Liver (tissue), 8 donors: ENCODE measurements at regions not wholly inside any gene's neighbourhood (a gene's known extent, or its start where the extent isn't known, plus 50 kb on each side); places are given as distances from the start of the nearest gene placed in this dataset.

ENCODE experiments used
- DNase-seq: peaks from one replicate; pipeline ENCODE4 v3.0.0-alpha.2; 2017; ENCODE audit warnings: low spot score
- H3K27ac ChIP-seq, 2 donors: one replicate each; pipeline ENCODE4 v1.7.0; 2013; ENCODE audit warnings: inconsistent platforms in 2 of 2, low read length in 2 of 2, control low read depth in 1 of 2, low read depth in 1 of 2, mild to moderate bottlenecking in 1 of 2
- H3K27me3 ChIP-seq, 4 donors: one replicate each; pipeline versions ENCODE4 v1.6.1 to v1.7.0; 2013; ENCODE audit warnings: low read length in 3 of 4, inconsistent platforms in 1 of 4, mild to moderate bottlenecking in 1 of 4, moderate library complexity in 1 of 4; ENCODE audit not compliant: control insufficient read depth in 4 of 4, insufficient read depth in 4 of 4
- H3K36me3 ChIP-seq, 4 donors: one replicate each; pipeline versions ENCODE4 v1.6.1 to v1.7.0; 2013; ENCODE audit warnings: low read length in 3 of 4, mild to moderate bottlenecking in 3 of 4, low read depth in 1 of 4, moderate library complexity in 1 of 4; ENCODE audit not compliant: control insufficient read depth in 4 of 4, insufficient read depth in 3 of 4
- H3K4me1 ChIP-seq, 4 donors: one replicate each; pipeline versions ENCODE4 v1.6.1 to v1.7.0; 2013; ENCODE audit warnings: low read length in 3 of 4, mild to moderate bottlenecking in 3 of 4, moderate library complexity in 1 of 4; ENCODE audit not compliant: control insufficient read depth in 4 of 4, insufficient read depth in 4 of 4
- H3K4me3 ChIP-seq, 3 donors: one replicate each; pipeline versions ENCODE4 v1.6.1 to v1.7.0; 2013; ENCODE audit warnings: low read length in 3 of 3, control low read depth in 1 of 3, low read depth in 1 of 3, mild to moderate bottlenecking in 1 of 3
- H3K9ac ChIP-seq, 2 donors: one replicate each; pipeline ENCODE4 v1.7.0; 2013; ENCODE audit warnings: low read length in 2 of 2, mild to moderate bottlenecking in 2 of 2, moderate library complexity in 2 of 2, control low read depth in 1 of 2, low read depth in 1 of 2
- H3K9me3 ChIP-seq, 4 donors: one replicate each; pipeline versions ENCODE4 v1.6.1 to v1.7.0; 2013; ENCODE audit warnings: low read length in 3 of 4; ENCODE audit not compliant: control insufficient read depth in 4 of 4
- EGR1 ChIP-seq, 2 donors: IDR thresholded peaks; 2 replicates each; pipeline ENCODE4 v1.6.1; 2016 to 2018; ENCODE audit warnings: antibody characterized with exemption in 2 of 2, low read depth in 2 of 2
- FOXA2 ChIP-seq: IDR thresholded peaks from 2 replicates; pipeline ENCODE4 v1.6.1; 2016; ENCODE audit warnings: antibody characterized with exemption
- GABPA ChIP-seq, 2 donors: IDR thresholded peaks in 1 of 2; conservative IDR thresholded peaks in 1 of 2; 2 replicates each; pipeline ENCODE4 v1.6.1; 2016; ENCODE audit warnings: antibody characterized with exemption in 2 of 2, mild to moderate bottlenecking in 1 of 2, moderate library complexity in 1 of 2
- HNF4G ChIP-seq: IDR thresholded peaks from 2 replicates; pipeline ENCODE4 v1.6.1; 2016; ENCODE audit warnings: antibody characterized with exemption
- NR2F2 ChIP-seq: IDR thresholded peaks from 2 replicates; pipeline ENCODE4 v1.6.1; 2016; ENCODE audit warnings: antibody characterized with exemption
- RAD21 ChIP-seq, 2 donors: IDR thresholded peaks; 2 replicates each; pipeline ENCODE4 v1.6.1; 2016; ENCODE audit warnings: antibody characterized with exemption in 2 of 2, mild to moderate bottlenecking in 2 of 2
- RXRA ChIP-seq, 2 donors: IDR thresholded peaks; 2 replicates each; pipeline ENCODE4 v1.6.1; 2017 to 2018; ENCODE audit warnings: antibody characterized with exemption in 2 of 2, mild to moderate bottlenecking in 1 of 2
- SP1 ChIP-seq: IDR thresholded peaks from 2 replicates; pipeline ENCODE4 v1.6.1; 2018; ENCODE audit warnings: antibody characterized with exemption, mild to moderate bottlenecking
- TAF1 ChIP-seq: conservative IDR thresholded peaks from 2 replicates; pipeline ENCODE4 v1.6.1; 2016; ENCODE audit warnings: antibody characterized with exemption, mild to moderate bottlenecking
- YY1 ChIP-seq: IDR thresholded peaks from 2 replicates; pipeline ENCODE4 v1.6.1; 2016; ENCODE audit warnings: antibody characterized with exemption, mild to moderate bottlenecking
- WGBS: extraction: QIAGEN DNeasy Blood & Tissue Kit; methylation state at CpG from one replicate; pipeline ENCODE4 v1.1.7; 2013; 5-methylcytosine and 5-hydroxymethylcytosine counted together
- TF ChIP-seq, protein P1 (sequence below): fragments of 150-350 bp; IDR thresholded peaks from 2 replicates; pipeline ENCODE4 v1.5.1; 2017; ENCODE audit warnings: improper control_type of control experiment, low read depth, low read length; ENCODE audit not compliant: missing input control
- TF ChIP-seq, protein P2 (sequence below): IDR thresholded peaks from 2 replicates; pipeline ENCODE4 v1.6.1; 2016; ENCODE audit warnings: antibody characterized with exemption
- TF ChIP-seq, protein P3 (sequence below): IDR thresholded peaks from 2 replicates; pipeline ENCODE4 v1.6.1; 2016; ENCODE audit warnings: antibody characterized with exemption, mild to moderate bottlenecking
- TF ChIP-seq, protein P4 (sequence below): IDR thresholded peaks from 2 replicates; pipeline ENCODE4 v1.6.1; 2016; ENCODE audit warnings: antibody characterized with exemption
- donor health status: healthy.
- donor health status: healthy.
- donor health status: healthy.
- donor health status: healthy.
- donor health status: healthy.

DNA sequence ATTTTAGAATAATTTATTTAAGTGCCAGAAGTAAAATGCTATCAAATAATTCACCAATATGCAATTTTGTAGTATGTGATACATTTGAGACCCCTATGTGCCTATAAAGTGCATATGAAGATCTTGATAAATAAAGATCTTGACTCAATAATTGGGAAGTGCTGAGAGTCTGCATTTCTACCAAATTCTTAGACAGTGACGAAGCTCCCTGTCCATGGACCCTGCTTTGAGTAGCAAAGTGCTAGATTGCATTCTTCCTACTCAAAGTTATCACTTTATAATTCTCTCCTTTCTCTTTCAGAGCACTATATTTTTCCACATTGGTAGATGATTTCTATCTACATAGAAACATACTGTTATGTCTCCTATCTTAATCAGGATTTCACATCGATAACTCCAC is 1393.9 kb downstream of the ARAP2 start:
- 71% methylated on average over 2 of the region's 2 CpGs for WGBS
- no peak overlapping the region for H3K27ac ChIP-seq

DNA sequence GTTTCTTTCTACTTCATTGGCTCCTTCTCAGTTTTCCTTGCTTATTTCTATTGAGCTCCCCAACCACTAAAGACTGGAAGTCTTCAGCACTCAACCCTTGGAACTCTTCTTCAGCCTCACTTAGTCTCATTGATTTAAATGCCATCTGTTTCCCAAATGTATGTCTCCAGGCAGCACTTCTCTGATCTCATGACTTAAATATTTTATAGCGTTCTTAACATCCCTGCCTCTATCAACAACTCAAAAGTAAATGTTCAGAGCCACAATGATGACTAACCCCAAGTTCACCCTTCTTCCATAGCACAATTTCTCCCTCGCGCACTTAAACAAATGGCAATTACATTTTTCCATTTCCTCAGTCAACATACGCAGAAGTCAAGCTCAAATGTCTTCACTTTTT is 1393.3 kb downstream of the ARAP2 start:
- DNase-seq: no peak
- 79% methylated on average over 4 of the region's 4 CpGs for WGBS
- no peak for TF ChIP-seq GABPA (IDR thresholded peaks at IDR 0.05 in 1 of 2, conservative IDR thresholded peaks at IDR 0.05 in 1 of 2)
- no peak for TF ChIP-seq TAF1
- TF ChIP-seq RAD21 (IDR thresholded peaks at IDR 0.05): no peak
- TF ChIP-seq, protein P1, sequence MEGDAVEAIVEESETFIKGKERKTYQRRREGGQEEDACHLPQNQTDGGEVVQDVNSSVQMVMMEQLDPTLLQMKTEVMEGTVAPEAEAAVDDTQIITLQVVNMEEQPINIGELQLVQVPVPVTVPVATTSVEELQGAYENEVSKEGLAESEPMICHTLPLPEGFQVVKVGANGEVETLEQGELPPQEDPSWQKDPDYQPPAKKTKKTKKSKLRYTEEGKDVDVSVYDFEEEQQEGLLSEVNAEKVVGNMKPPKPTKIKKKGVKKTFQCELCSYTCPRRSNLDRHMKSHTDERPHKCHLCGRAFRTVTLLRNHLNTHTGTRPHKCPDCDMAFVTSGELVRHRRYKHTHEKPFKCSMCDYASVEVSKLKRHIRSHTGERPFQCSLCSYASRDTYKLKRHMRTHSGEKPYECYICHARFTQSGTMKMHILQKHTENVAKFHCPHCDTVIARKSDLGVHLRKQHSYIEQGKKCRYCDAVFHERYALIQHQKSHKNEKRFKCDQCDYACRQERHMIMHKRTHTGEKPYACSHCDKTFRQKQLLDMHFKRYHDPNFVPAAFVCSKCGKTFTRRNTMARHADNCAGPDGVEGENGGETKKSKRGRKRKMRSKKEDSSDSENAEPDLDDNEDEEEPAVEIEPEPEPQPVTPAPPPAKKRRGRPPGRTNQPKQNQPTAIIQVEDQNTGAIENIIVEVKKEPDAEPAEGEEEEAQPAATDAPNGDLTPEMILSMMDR: no peak
- TF ChIP-seq, protein P2, sequence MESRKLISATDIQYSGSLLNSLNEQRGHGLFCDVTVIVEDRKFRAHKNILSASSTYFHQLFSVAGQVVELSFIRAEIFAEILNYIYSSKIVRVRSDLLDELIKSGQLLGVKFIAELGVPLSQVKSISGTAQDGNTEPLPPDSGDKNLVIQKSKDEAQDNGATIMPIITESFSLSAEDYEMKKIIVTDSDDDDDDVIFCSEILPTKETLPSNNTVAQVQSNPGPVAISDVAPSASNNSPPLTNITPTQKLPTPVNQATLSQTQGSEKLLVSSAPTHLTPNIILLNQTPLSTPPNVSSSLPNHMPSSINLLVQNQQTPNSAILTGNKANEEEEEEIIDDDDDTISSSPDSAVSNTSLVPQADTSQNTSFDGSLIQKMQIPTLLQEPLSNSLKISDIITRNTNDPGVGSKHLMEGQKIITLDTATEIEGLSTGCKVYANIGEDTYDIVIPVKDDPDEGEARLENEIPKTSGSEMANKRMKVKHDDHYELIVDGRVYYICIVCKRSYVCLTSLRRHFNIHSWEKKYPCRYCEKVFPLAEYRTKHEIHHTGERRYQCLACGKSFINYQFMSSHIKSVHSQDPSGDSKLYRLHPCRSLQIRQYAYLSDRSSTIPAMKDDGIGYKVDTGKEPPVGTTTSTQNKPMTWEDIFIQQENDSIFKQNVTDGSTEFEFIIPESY: no peak
- no peak for TF ChIP-seq RXRA (IDR thresholded peaks at IDR 0.05)
- no peak for TF ChIP-seq SP1
- no peak for TF ChIP-seq NR2F2
- TF ChIP-seq, protein P3, sequence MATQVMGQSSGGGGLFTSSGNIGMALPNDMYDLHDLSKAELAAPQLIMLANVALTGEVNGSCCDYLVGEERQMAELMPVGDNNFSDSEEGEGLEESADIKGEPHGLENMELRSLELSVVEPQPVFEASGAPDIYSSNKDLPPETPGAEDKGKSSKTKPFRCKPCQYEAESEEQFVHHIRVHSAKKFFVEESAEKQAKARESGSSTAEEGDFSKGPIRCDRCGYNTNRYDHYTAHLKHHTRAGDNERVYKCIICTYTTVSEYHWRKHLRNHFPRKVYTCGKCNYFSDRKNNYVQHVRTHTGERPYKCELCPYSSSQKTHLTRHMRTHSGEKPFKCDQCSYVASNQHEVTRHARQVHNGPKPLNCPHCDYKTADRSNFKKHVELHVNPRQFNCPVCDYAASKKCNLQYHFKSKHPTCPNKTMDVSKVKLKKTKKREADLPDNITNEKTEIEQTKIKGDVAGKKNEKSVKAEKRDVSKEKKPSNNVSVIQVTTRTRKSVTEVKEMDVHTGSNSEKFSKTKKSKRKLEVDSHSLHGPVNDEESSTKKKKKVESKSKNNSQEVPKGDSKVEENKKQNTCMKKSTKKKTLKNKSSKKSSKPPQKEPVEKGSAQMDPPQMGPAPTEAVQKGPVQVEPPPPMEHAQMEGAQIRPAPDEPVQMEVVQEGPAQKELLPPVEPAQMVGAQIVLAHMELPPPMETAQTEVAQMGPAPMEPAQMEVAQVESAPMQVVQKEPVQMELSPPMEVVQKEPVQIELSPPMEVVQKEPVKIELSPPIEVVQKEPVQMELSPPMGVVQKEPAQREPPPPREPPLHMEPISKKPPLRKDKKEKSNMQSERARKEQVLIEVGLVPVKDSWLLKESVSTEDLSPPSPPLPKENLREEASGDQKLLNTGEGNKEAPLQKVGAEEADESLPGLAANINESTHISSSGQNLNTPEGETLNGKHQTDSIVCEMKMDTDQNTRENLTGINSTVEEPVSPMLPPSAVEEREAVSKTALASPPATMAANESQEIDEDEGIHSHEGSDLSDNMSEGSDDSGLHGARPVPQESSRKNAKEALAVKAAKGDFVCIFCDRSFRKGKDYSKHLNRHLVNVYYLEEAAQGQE: no peak
- TF ChIP-seq YY1: no peak
- TF ChIP-seq EGR1 (IDR thresholded peaks at IDR 0.05; ENCODE audit: low read depth in 2 of 2): no peak
- TF ChIP-seq, protein P4, sequence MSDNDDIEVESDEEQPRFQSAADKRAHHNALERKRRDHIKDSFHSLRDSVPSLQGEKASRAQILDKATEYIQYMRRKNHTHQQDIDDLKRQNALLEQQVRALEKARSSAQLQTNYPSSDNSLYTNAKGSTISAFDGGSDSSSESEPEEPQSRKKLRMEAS: no peak
- no peak for TF ChIP-seq HNF4G

More for the DNA sequence above, 1393.9 kb downstream of the ARAP2 start:
- TF ChIP-seq, protein P3: no peak
- TF ChIP-seq TAF1 (no peak), HNF4G (no peak), FOXA2 (no peak)
- TF ChIP-seq, protein P1: no peak
- TF ChIP-seq, protein P4: no peak
- H3K9ac ChIP-seq: no peak overlapping the region
- no peaks in the 10 kb centered on the region for H3K9me3 ChIP-seq
- H3K27me3 ChIP-seq: no peaks in the 10 kb centered on the region
- no peaks in the 10 kb centered on the region for H3K4me1 ChIP-seq
- H3K4me3 ChIP-seq: no peak overlapping the region
- H3K36me3 ChIP-seq: no peaks in the 10 kb centered on the region
- no peak for DNase-seq

More for the DNA sequence above, 1393.3 kb downstream of the ARAP2 start:
- H3K27ac ChIP-seq: no peak overlapping the region
- H3K9me3 ChIP-seq: no peaks in the 10 kb centered on the region
- no peaks in the 10 kb centered on the region for H3K4me1 ChIP-seq
- H3K9ac ChIP-seq: no peak overlapping the region
- H3K36me3 ChIP-seq: no peaks in the 10 kb centered on the region
- no peak overlapping the region for H3K4me3 ChIP-seq
- no peaks in the 10 kb centered on the region for H3K27me3 ChIP-seq
